Chondrocyte (in vitro differentiated cells): ENCODE measurements at regions not wholly inside any gene's neighbourhood (a gene's known extent, or its start where the extent isn't known, plus 50 kb on each side); places are given as distances from the start of the nearest gene placed in this dataset.
A peak's percentile ranks its signal among the peaks of the same experiment; 100 is the strongest.

ENCODE experiments used
- DNase-seq: peaks from one replicate; pipeline ENCODE4 v3.0.0; 2021; ENCODE audit warnings: mixed read lengths, low spot score
- H3K27ac Mint-ChIP-seq: one replicate; pipeline ENCODE4 v1.8.0; 2021; ENCODE audit warnings: mild to moderate bottlenecking, moderate library complexity, mixed read lengths; ENCODE audit not compliant: unreplicated experiment
- H3K27me3 Mint-ChIP-seq: 2 replicates; pipeline ENCODE4 v1.8.0; 2021; ENCODE audit warnings: low read depth, mixed read lengths
- H3K36me3 Mint-ChIP-seq: 2 replicates; pipeline ENCODE4 v1.8.0; 2021; ENCODE audit warnings: low read depth, mixed read lengths
- H3K4me1 Mint-ChIP-seq: 2 replicates; pipeline ENCODE4 v1.8.0; 2021; ENCODE audit warnings: low read depth, mild to moderate bottlenecking, mixed read lengths
- H3K4me3 Mint-ChIP-seq: one replicate; pipeline ENCODE4 v1.8.0; 2021; ENCODE audit warnings: mild to moderate bottlenecking, moderate library complexity, mixed read lengths; ENCODE audit not compliant: unreplicated experiment
- H3K9me3 Mint-ChIP-seq: 2 replicates; pipeline ENCODE4 v1.8.0; 2021; ENCODE audit warnings: low read depth, mixed read lengths
- TF ChIP-seq, protein P1 (sequence below): fragments of 200-600 bp; sonication (generic); IDR thresholded peaks from 2 replicates; pipeline ENCODE4 v1.5.0; 2021; ENCODE audit warnings: antibody characterized with exemption, mild to moderate bottlenecking, moderate library complexity

DNA sequence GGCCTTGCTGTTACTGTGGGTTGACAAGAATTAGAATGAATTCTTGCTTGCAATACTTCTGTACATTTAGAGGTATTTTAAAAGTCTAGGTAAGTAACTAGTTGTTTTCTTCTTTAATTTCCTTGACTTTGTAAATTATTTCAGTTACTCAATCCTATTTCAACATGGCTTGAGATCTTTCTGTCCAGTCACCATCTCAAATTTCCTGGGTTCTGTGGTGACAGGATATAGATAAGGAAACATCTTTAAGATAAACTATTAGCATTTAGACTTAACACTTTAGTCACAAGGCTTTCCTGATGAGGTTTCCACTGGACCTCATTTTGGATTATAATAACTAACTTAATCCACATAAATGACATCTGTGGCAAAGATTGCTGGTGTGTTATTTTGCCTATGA lies 195.9 kb upstream of the DPH6 start:
- peaks cover 3% of the 10 kb centered on the region for H3K36me3 Mint-ChIP-seq
- peaks cover 18% of the 10 kb centered on the region for H3K9me3 Mint-ChIP-seq
- H3K27ac Mint-ChIP-seq = no peak overlapping the region
- TF ChIP-seq, protein P1, sequence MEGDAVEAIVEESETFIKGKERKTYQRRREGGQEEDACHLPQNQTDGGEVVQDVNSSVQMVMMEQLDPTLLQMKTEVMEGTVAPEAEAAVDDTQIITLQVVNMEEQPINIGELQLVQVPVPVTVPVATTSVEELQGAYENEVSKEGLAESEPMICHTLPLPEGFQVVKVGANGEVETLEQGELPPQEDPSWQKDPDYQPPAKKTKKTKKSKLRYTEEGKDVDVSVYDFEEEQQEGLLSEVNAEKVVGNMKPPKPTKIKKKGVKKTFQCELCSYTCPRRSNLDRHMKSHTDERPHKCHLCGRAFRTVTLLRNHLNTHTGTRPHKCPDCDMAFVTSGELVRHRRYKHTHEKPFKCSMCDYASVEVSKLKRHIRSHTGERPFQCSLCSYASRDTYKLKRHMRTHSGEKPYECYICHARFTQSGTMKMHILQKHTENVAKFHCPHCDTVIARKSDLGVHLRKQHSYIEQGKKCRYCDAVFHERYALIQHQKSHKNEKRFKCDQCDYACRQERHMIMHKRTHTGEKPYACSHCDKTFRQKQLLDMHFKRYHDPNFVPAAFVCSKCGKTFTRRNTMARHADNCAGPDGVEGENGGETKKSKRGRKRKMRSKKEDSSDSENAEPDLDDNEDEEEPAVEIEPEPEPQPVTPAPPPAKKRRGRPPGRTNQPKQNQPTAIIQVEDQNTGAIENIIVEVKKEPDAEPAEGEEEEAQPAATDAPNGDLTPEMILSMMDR = no peak
- H3K4me3 Mint-ChIP-seq = no peak overlapping the region
- H3K27me3 Mint-ChIP-seq = no peaks in the 10 kb centered on the region
- peaks cover 17% of the 10 kb centered on the region for H3K4me1 Mint-ChIP-seq
- DNase-seq = no peak

DNA sequence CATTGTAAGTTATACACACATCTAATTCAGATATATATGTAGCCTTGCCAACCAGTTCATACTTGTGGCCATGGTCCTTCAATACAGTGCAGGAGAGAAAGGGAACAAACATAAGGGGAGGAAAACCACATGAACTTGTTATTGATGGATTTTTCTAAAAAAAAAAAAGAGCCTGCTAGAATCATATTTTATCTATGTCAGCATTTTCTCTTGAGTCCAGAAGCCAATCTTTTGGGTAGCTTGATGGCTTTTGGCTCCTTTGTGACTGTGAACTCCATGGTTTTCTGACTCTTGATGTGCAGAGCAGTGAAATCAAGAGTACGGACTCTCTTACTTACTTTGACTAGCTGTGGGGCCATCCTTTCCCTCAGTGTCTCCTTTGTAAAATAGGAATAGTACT lies 197.4 kb upstream of the DPH6 start:
- Mint-ChIP-seq H3K4me1 (peaks cover 11% of the 10 kb centered on the region), H3K4me3 (no peak overlapping the region)

GRCh38 chr15:35746121-35746520 lies 200.2 kb upstream of the DPH6 start:
- H3K4me3 Mint-ChIP-seq = no peak overlapping the region
- peak overlapping the region; percentile 5 for H3K27ac Mint-ChIP-seq
- TF ChIP-seq, protein P1 = no peak
- DNase-seq = no peak
- no peaks in the 10 kb centered on the region for H3K27me3 Mint-ChIP-seq
- H3K36me3 Mint-ChIP-seq = peaks cover 1% of the 10 kb centered on the region
- H3K4me1 Mint-ChIP-seq = peaks cover 6% of the 10 kb centered on the region
- H3K9me3 Mint-ChIP-seq = peaks cover 10% of the 10 kb centered on the region

More for the DNA sequence above, 197.4 kb upstream of the DPH6 start:
- Mint-ChIP-seq H3K27me3 (no peaks in the 10 kb centered on the region), H3K9me3 (peaks cover 10% of the 10 kb centered on the region), H3K36me3 (no peaks in the 10 kb centered on the region), H3K27ac (no peak overlapping the region)
- no peak for DNase-seq
- TF ChIP-seq, protein P1 = no peak

DNA sequence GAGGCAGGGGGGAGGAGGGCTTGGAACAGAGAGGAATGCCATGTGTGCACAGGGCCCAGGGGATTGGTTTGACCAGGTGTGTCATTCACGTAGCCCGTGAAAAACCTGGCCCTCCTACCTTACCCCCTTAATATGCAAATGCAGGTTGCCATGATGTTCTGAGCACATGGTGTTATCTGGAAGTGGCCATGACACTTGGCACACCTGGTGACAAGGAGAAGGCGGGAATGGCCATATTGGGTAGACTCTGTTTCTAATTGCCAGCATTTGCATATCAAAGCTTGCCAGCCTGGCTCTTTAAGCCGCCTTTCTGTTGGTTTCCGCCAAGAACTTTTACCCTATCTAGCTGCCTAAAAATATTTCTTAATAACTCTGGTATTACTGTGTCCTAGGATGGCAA lies 202.1 kb upstream of the DPH6 start:
- H3K4me3 Mint-ChIP-seq = no peak overlapping the region
- H3K36me3 Mint-ChIP-seq = peaks cover 1% of the 10 kb centered on the region
- H3K9me3 Mint-ChIP-seq = peaks cover 8% of the 10 kb centered on the region
- no peak overlapping the region for H3K27ac Mint-ChIP-seq
- H3K4me1 Mint-ChIP-seq = peaks cover 16% of the 10 kb centered on the region
- H3K27me3 Mint-ChIP-seq = no peaks in the 10 kb centered on the region
- TF ChIP-seq, protein P1 = no peak
- no peak for DNase-seq

DNA sequence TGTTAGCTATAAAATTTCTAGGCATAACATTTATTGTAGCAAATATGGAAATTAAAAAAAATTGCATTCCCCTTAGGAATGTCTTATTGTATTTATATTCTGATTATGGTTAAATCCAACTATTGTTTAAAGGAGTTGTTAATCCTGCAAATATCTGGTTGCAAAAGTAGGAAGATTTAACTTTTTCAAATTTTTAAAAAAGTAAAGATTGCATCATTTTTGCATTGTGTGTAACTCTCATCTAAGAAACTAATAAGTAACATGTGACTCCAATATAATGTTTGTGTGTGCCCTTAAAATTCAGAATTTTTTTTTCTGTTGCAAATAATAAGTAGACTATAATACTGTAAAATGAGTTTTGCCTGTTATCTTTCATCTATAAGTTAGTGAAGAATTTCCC lies 204.1 kb upstream of the DPH6 start:
- Mint-ChIP-seq H3K27me3 (no peaks in the 10 kb centered on the region), H3K4me1 (peaks cover 33% of the 10 kb centered on the region), H3K27ac (no peak overlapping the region), H3K9me3 (peaks cover 3% of the 10 kb centered on the region), H3K36me3 (peaks cover 1% of the 10 kb centered on the region), H3K4me3 (no peak overlapping the region)
- DNase-seq = no peak
- TF ChIP-seq, protein P1 = no peak
